ENCODE measurements at regions not wholly inside any gene's neighbourhood (a gene's known extent, or its start where the extent isn't known, plus 50 kb on each side); places are given as distances from the start of the nearest gene placed in this dataset.

GRCh38 chr1:57615956-57616355, 192.1 kb upstream of the DAB1 start:
- H3K4me3 ChIP-seq (replicated peaks in 1 of 2; ENCODE audit: low read depth in 1 of 2, low read length in 2 of 2): no peak overlapping the region
- no peaks in the 10 kb centered on the region for H3K4me1 ChIP-seq (ENCODE audit: control insufficient read depth in 1 of 2, insufficient read depth in 2 of 2, low read length in 2 of 2)
- H3K9me3 ChIP-seq (ENCODE audit: control insufficient read depth in 1 of 2, insufficient read depth in 1 of 2, low read depth in 1 of 2, low read length in 2 of 2): no peaks in the 10 kb centered on the region
- TF ChIP-seq REST (IDR thresholded peaks at IDR 0.05; ENCODE audit: low read depth): no peak
- TF ChIP-seq CTCF (IDR thresholded peaks at IDR 0.05 in 2 of 3, conservative IDR thresholded peaks at IDR 0.05 in 1 of 3; ENCODE audit: borderline replicate concordance in 1 of 3, insufficient read depth in 1 of 3, low read depth in 2 of 3, low read length in 2 of 3): no peak
- no peak for TF ChIP-seq ATF3 (IDR thresholded peaks at IDR 0.05)
- TF ChIP-seq MAX (IDR thresholded peaks at IDR 0.05): no peak
- no peak for TF ChIP-seq ELF1 (IDR thresholded peaks at IDR 0.05; ENCODE audit: borderline replicate concordance, low read depth)
- no peak for TF ChIP-seq SRF (IDR thresholded peaks at IDR 0.05; ENCODE audit: low read depth)
- TF ChIP-seq YY1 (IDR thresholded peaks at IDR 0.05; ENCODE audit: extremely low read depth, insufficient replicate concordance, low read depth, low read length): no peak
- TF ChIP-seq EGR1 (IDR thresholded peaks at IDR 0.05; ENCODE audit: low read depth): no peak
- TF ChIP-seq POLR2A (IDR thresholded peaks at IDR 0.05; ENCODE audit: borderline replicate concordance, extremely low read depth, insufficient read depth, insufficient read length): no peak
- TF ChIP-seq EZH2 (IDR thresholded peaks at IDR 0.05): no peak
- H3K27ac ChIP-seq (ENCODE audit: low read depth, low read length): no peak overlapping the region
- no peaks in the 10 kb centered on the region for H4K20me1 ChIP-seq (ENCODE audit: insufficient read depth)
- ChIA-PET POLR2A (no interaction called here), RAD21 (ENCODE audit: low non-redundant PET in 1 of 2, low total read pairs in 2 of 2, uncharacterized antibody in 2 of 2, unreplicated experiment in 2 of 2) (no interaction called here), CTCF (no interaction called here)
- H3K36me3 ChIP-seq (ENCODE audit: control insufficient read depth in 1 of 2, insufficient read depth in 2 of 2, low read length in 2 of 2): no peaks in the 10 kb centered on the region
- intact Hi-C loops (cut with micrococcal nuclease): no loop called here
- no peaks in the 10 kb centered on the region for H3K9me2 ChIP-seq (ENCODE audit: insufficient read depth)
- DNase-seq (ENCODE audit: low read depth, low spot score) (no peak), ATAC-seq (no peak)
- H3K4me2 ChIP-seq (ENCODE audit: low read length): no peak overlapping the region
- no peak overlapping the region for H3K9ac ChIP-seq (ENCODE audit: low read length)
- H3K79me2 ChIP-seq (ENCODE audit: insufficient read depth, low read length): no peaks in the 10 kb centered on the region
- BruUV-seq (replicated peaks): no TSS peak
- no peak overlapping the region for H2AFZ ChIP-seq (ENCODE audit: low read depth, low read length, poor library complexity, severe bottlenecking)
- H3K27me3 ChIP-seq (ENCODE audit: insufficient read depth, low read length): no peaks in the 10 kb centered on the region
